ENCODE measurements at regions not wholly inside any gene's neighbourhood (a gene's known extent, or its start where the extent isn't known, plus 50 kb on each side); places are given as distances from the start of the nearest gene placed in this dataset.

DNA sequence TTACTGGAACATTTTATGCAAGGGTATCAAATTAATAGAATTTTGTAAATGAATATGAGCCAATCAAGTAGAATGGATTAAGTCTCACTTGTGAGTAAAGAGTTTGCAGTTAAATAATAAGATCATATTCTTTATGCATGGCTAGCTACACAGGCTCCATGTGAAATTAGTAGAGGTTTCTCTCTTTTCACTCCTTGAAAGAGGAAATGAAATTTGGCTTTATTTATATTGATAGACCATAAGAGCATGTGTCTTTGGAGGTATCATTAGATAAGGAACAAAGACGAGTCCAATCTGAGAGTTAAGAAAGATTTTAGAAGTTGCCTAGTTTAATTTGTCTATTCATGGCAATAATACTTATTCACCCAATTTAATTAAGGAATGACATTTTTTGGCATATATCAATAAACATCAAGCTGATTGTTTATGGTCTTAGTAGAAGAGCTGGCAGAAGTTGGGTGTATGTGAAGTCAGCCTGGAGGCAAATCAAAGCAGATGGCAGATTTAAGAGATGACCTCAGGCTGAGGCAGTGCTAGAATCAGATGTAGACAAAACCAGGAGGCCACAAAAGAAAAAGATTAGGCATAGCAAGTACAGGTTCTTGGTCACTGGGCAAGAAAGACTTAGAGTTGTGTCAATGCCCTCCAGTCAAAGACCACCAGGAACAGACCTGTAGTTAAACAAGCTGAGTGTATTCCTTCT lies 406.5 kb upstream of the ARHGEF26 start:
- peaks cover 5% of the 10 kb centered on the region for H3K9me3 Mint-ChIP-seq
- H3K9me3 ChIP-seq (ENCODE audit: control insufficient read depth in 1 of 2, insufficient read depth in 1 of 2, low read length in 2 of 2): no peaks in the 10 kb centered on the region
- H3K4me1 Mint-ChIP-seq (ENCODE audit: low read depth): no peaks in the 10 kb centered on the region
- no peaks in the 10 kb centered on the region for H3K4me1 ChIP-seq (ENCODE audit: insufficient read depth, low read length)
- CTCF ChIA-PET: no interaction called here
- intact Hi-C loops (cut with DNase I, micrococcal nuclease): no loop called here
- no peaks in the 10 kb centered on the region for H3K36me3 Mint-ChIP-seq (ENCODE audit: low read depth)
- DNase-seq (no peak), ATAC-seq (ENCODE audit: poor library complexity) (no peak)
- no peak overlapping the region for H3K27ac ChIP-seq (ENCODE audit: low read depth in 1 of 2, low read length in 2 of 2)
- H3K27me3 Mint-ChIP-seq: peaks cover 5% of the 10 kb centered on the region
- H3K27me3 ChIP-seq (ENCODE audit: control insufficient read depth in 1 of 2, insufficient read depth in 2 of 2, low read length in 2 of 2): no peaks in the 10 kb centered on the region
- no peak overlapping the region for H3K4me3 ChIP-seq (ENCODE audit: low read length)
- H3K4me3 Mint-ChIP-seq: no peak overlapping the region
- H3K36me3 ChIP-seq (ENCODE audit: insufficient read depth, low read length): no peaks in the 10 kb centered on the region
- no peak overlapping the region for H3K27ac Mint-ChIP-seq
- POLR2A ChIA-PET: no interaction called here
- TF ChIP-seq, protein P1, sequence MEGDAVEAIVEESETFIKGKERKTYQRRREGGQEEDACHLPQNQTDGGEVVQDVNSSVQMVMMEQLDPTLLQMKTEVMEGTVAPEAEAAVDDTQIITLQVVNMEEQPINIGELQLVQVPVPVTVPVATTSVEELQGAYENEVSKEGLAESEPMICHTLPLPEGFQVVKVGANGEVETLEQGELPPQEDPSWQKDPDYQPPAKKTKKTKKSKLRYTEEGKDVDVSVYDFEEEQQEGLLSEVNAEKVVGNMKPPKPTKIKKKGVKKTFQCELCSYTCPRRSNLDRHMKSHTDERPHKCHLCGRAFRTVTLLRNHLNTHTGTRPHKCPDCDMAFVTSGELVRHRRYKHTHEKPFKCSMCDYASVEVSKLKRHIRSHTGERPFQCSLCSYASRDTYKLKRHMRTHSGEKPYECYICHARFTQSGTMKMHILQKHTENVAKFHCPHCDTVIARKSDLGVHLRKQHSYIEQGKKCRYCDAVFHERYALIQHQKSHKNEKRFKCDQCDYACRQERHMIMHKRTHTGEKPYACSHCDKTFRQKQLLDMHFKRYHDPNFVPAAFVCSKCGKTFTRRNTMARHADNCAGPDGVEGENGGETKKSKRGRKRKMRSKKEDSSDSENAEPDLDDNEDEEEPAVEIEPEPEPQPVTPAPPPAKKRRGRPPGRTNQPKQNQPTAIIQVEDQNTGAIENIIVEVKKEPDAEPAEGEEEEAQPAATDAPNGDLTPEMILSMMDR (IDR thresholded peaks at IDR 0.05): no peak

DNA sequence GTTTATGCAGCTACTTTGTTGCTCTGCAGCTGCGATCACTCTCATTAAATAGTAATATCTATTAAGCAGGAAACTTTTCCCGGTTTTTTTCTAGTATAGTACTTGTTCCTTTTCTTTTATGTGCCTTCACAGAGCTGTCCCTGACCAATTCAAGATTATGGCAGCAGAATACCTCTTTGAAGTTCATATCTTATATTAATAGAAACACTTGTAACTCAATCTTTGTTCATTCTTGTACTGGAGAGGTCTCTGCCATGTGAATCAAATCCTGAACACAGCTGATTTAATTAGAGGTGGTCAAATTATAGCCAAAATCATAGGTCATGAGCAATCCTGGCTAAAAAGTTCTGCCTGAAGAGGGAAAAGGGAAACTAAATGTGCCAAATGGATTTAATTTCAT lies 399.0 kb upstream of the ARHGEF26 start:
- DNase-seq (no peak), ATAC-seq (ENCODE audit: poor library complexity) (no peak)
- H3K4me1 ChIP-seq (ENCODE audit: insufficient read depth, low read length): no peaks in the 10 kb centered on the region
- Mint-ChIP-seq H3K9me3 (no peaks in the 10 kb centered on the region), H3K27ac (no peak overlapping the region), H3K27me3 (peaks cover 15% of the 10 kb centered on the region), H3K4me3 (no peak overlapping the region), H3K4me1 (ENCODE audit: low read depth) (no peaks in the 10 kb centered on the region), H3K36me3 (ENCODE audit: low read depth) (no peaks in the 10 kb centered on the region)
- H3K27me3 ChIP-seq (ENCODE audit: control insufficient read depth in 1 of 2, insufficient read depth in 2 of 2, low read length in 2 of 2): no peaks in the 10 kb centered on the region
- ChIA-PET CTCF (interaction anchor here (1.0 kb wide), 1 partner anchor 26 kb away, joined by 3 read pairs; no protein-coding TSS in a partner anchor), POLR2A (no interaction called here)
- no peak overlapping the region for H3K27ac ChIP-seq (ENCODE audit: low read depth in 1 of 2, low read length in 2 of 2)
- no peaks in the 10 kb centered on the region for H3K9me3 ChIP-seq (ENCODE audit: control insufficient read depth in 1 of 2, insufficient read depth in 1 of 2, low read length in 2 of 2)
- H3K4me3 ChIP-seq (ENCODE audit: low read length): no peak overlapping the region
- no peaks in the 10 kb centered on the region for H3K36me3 ChIP-seq (ENCODE audit: insufficient read depth, low read length)
- intact Hi-C loops (cut with DNase I, micrococcal nuclease): no loop called here
- TF ChIP-seq, protein P1 (IDR thresholded peaks at IDR 0.05): no peak

DNA sequence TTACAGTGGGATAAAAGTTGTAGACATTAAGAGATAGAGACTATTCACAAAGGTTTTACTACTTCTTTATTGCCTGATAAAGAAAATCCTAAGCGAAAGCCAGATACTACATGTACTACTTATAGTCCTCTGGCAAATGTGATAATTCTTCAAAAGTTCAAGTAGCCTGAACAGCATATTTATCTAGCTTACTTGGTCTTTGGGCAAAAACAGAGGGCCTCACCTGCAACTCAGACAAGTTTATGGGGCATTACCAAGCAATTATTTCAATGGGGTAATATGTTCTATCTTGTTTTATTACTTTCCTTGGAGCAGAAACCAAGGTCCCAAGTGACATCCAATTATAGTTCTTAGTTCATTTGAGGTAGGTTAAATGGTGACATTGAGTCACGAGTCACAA lies 390.1 kb upstream of the ARHGEF26 start:
- POLR2A ChIA-PET: no interaction called here
- DNase-seq: no peak

More for the DNA sequence above, 390.1 kb upstream of the ARHGEF26 start:
- no peak for ATAC-seq (ENCODE audit: poor library complexity)
- H3K4me3 Mint-ChIP-seq: no peak overlapping the region
- Histone ChIP-seq H3K9me3 (ENCODE audit: control insufficient read depth in 1 of 2, insufficient read depth in 1 of 2, low read length in 2 of 2) (peaks cover 0 to 18% of the 10 kb centered on the region in 2 experiments), H3K4me3 (ENCODE audit: low read length) (no peak overlapping the region), H3K4me1 (ENCODE audit: insufficient read depth, low read length) (no peaks in the 10 kb centered on the region), H3K27me3 (ENCODE audit: control insufficient read depth in 1 of 2, insufficient read depth in 2 of 2, low read length in 2 of 2) (peaks cover 0 to 3% of the 10 kb centered on the region in 2 experiments), H3K36me3 (ENCODE audit: insufficient read depth, low read length) (no peaks in the 10 kb centered on the region), H3K27ac (ENCODE audit: low read depth in 1 of 2, low read length in 2 of 2) (no peak overlapping the region)
- TF ChIP-seq, protein P1 (IDR thresholded peaks at IDR 0.05): no peak
- CTCF ChIA-PET: no interaction called here
- H3K27ac Mint-ChIP-seq: no peak overlapping the region
- intact Hi-C loops (cut with DNase I, micrococcal nuclease): no loop called here
- H3K27me3 Mint-ChIP-seq: peaks cover 4% of the 10 kb centered on the region
- no peaks in the 10 kb centered on the region for H3K36me3 Mint-ChIP-seq (ENCODE audit: low read depth)
- H3K9me3 Mint-ChIP-seq: peaks cover 11% of the 10 kb centered on the region
- no peaks in the 10 kb centered on the region for H3K4me1 Mint-ChIP-seq (ENCODE audit: low read depth)
